K562 (cell line): ENCODE measurements at regions not wholly inside any gene's neighbourhood (a gene's known extent, or its start where the extent isn't known, plus 50 kb on each side); places are given as distances from the start of the nearest gene placed in this dataset.

Source experiments
- ATAC-seq: fragments of 200-7000 bp; cut with Tn5 transposase; 3 replicates; pipeline ENCODE4 v1.9.1; 2020; ENCODE audit warnings: moderate library complexity
- BruUV-seq: library from RNA; stranded (reverse); fragments of 400-500 nt; replicated peaks from 2 replicates; lab custom pipeline; 2021; lab: Mats Ljungman, UMichigan
- CTCF ChIA-PET: fragments of 300-600 bp; formaldehyde crosslinking; extraction: SDS; loops from one replicate; lab custom pipeline; 2021; ENCODE audit warnings: low intra/inter-chr PET ratio; lab: Yijun Ruan, JAX
- POLR2A ChIA-PET: fragments of 300-600, 350-650 bp; sonication (Branson Sonifier 250); formaldehyde crosslinking; extraction: SDS; loops from one replicate; lab custom pipeline; 2021; ENCODE audit warnings: antibody characterized with exemption, inconsistent platforms; lab: Yijun Ruan, JAX
- DNase-seq, 4 experiments: peaks; one replicate each; pipeline versions ENCODE4 v3.0.0 to v3.0.0-alpha.2; 2011 to 2018; ENCODE audit warnings: low spot score in 3 of 4, mixed read lengths in 3 of 4; ENCODE audit errors: extremely low read depth in 1 of 4
- FAIRE-seq: peaks from 2 replicates; lab custom pipeline; 2011; peaks lifted over from hg19 to GRCh38; lab: Jason Lieb, UNC
- H2AFZ ChIP-seq: 2 replicates; pipeline ENCODE4 v1.6.0; 2011; ENCODE audit warnings: low read depth, low read length, control low read depth, inconsistent platforms
- H3K27ac ChIP-seq: fragments of 200-600 bp; 3 replicates; pipeline ENCODE4 v1.8.0; 2011; ENCODE audit warnings: low read depth, mild to moderate bottlenecking, control low read depth, inconsistent platforms, low read length, moderate library complexity, mixed read lengths; ENCODE audit errors: extremely low read depth
- H3K27me3 ChIP-seq, 2 experiments: fragments of 300-600 bp in 1 of 2; 2 replicates in 1 of 2; 3 replicates in 1 of 2; pipeline versions ENCODE4 v1.6.0 to v1.8.0; 2011; ENCODE audit warnings: inconsistent platforms in 2 of 2, low read length in 2 of 2, mild to moderate bottlenecking in 1 of 2, mixed read lengths in 1 of 2, moderate library complexity in 1 of 2; ENCODE audit not compliant: control insufficient read depth in 2 of 2, insufficient read depth in 2 of 2
- H3K36me3 ChIP-seq: fragments of 300-600 bp; 3 replicates; pipeline ENCODE4 v1.8.0; 2011; ENCODE audit warnings: mild to moderate bottlenecking, low read length, inconsistent platforms; ENCODE audit not compliant: control insufficient read depth, insufficient read depth
- H3K4me1 ChIP-seq, 2 experiments: fragments of 200-600 bp in 1 of 2; replicated peaks in 1 of 2; 2 replicates in 1 of 2; 3 replicates in 1 of 2; pipeline versions ENCODE4 v1.5.1 to v1.8.0; 2011; ENCODE audit warnings: inconsistent platforms in 2 of 2, low read length in 2 of 2, mild to moderate bottlenecking in 1 of 2, mixed read lengths in 1 of 2, moderate library complexity in 1 of 2; ENCODE audit not compliant: control insufficient read depth in 2 of 2, insufficient read depth in 2 of 2
- H3K4me2 ChIP-seq: 2 replicates; pipeline ENCODE4 v1.6.1; 2011; ENCODE audit warnings: low read length, control low read depth, inconsistent platforms, mixed read lengths; ENCODE audit not compliant: insufficient read depth
- H3K4me3 ChIP-seq: fragments of 200-600 bp; sonication (generic), shearing (Covaris generic); 2 replicates; pipeline ENCODE4 v1.5.1; 2016; ENCODE audit warnings: control low read depth, inconsistent platforms
- H3K79me2 ChIP-seq: fragments of 200-600 bp; 3 replicates; pipeline ENCODE4 v1.8.0; 2011; ENCODE audit warnings: low read length, inconsistent platforms; ENCODE audit not compliant: control insufficient read depth, insufficient read depth
- H3K9ac ChIP-seq, 2 experiments: 2 replicates each; pipeline versions ENCODE4 v1.6.0 to v1.6.1; 2011; ENCODE audit warnings: low read depth in 2 of 2, low read length in 2 of 2, control low read depth in 1 of 2, inconsistent platforms in 1 of 2, mild to moderate bottlenecking in 1 of 2, mixed read lengths in 1 of 2; ENCODE audit not compliant: insufficient read depth in 1 of 2
- H3K9me1 ChIP-seq: one replicate; pipeline ENCODE4 v1.6.0; 2011; ENCODE audit warnings: inconsistent platforms, mild to moderate bottlenecking, low read length, moderate library complexity; ENCODE audit not compliant: control insufficient read depth, insufficient read depth
- H3K9me3 ChIP-seq: replicated peaks from 2 replicates; pipeline ENCODE4 v1.5.1; 2011; ENCODE audit warnings: low read depth, low read length, inconsistent platforms; ENCODE audit not compliant: control insufficient read depth, insufficient read depth
- H4K20me1 ChIP-seq: replicated peaks from 2 replicates; pipeline ENCODE4 v1.6.1; 2011; ENCODE audit warnings: low read length, inconsistent platforms, mixed read lengths; ENCODE audit not compliant: control insufficient read depth, insufficient read depth
- BMI1 ChIP-seq: fragments of 150-350 bp; IDR thresholded peaks from 2 replicates; pipeline ENCODE4 v1.6.1; 2014; ENCODE audit warnings: low read length
- ELK3 ChIP-seq: fragments of 450-650 bp; formaldehyde crosslinking; IDR thresholded peaks from 2 replicates; pipeline ENCODE4 v1.4.0; 2020; ENCODE audit warnings: mild to moderate bottlenecking
- FOXO4 ChIP-seq: fragments of 450-650 bp; formaldehyde crosslinking; IDR thresholded peaks from 2 replicates; pipeline ENCODE4 v1.4.0; 2020; ENCODE audit warnings: mild to moderate bottlenecking, moderate library complexity
- MECOM ChIP-seq: fragments of 250-450 bp; sonication (Bioruptor Pico); IDR thresholded peaks from 2 replicates; pipeline ENCODE4 v1.8.0; 2022; ENCODE audit warnings: inconsistent platforms
- NRF1 ChIP-seq, 2 experiments: fragments of 450-650 bp; IDR thresholded peaks in 1 of 2; conservative IDR thresholded peaks in 1 of 2; 2 replicates each; pipeline ENCODE4 v1.6.1; 2014; ENCODE audit warnings: mild to moderate bottlenecking in 2 of 2
- PHF20 ChIP-seq: fragments of 450-650 bp; IDR thresholded peaks from 2 replicates; pipeline ENCODE4 v1.6.1; 2018; ENCODE audit not compliant: partially characterized antibody
- RAD51 ChIP-seq: fragments of 450-650 bp; IDR thresholded peaks from 2 replicates; pipeline ENCODE4 v1.7.1; 2016; ENCODE audit warnings: low read depth, mild to moderate bottlenecking, borderline replicate concordance
- TAF1 ChIP-seq: IDR thresholded peaks from 2 replicates; pipeline ENCODE4 v1.6.1; 2011; ENCODE audit warnings: mild to moderate bottlenecking, low read length, moderate library complexity; ENCODE audit not compliant: insufficient read depth, control insufficient read depth, severe bottlenecking; ENCODE audit errors: extremely low read depth
- TCF15 ChIP-seq: fragments of 250-450 bp; sonication (Bioruptor Pico); IDR thresholded peaks from 2 replicates; pipeline ENCODE4 v1.8.0; 2022; ENCODE audit warnings: moderate library complexity, mild to moderate bottlenecking, inconsistent platforms
- TCF7L2 ChIP-seq: fragments of 150-350 bp; IDR thresholded peaks from 2 replicates; pipeline ENCODE4 v1.6.1; 2016; ENCODE audit warnings: low read depth, mild to moderate bottlenecking, low read length, moderate library complexity
- USF1 ChIP-seq: sonication (generic); formaldehyde crosslinking; IDR thresholded peaks from 2 replicates; pipeline ENCODE4 v1.9.0; 2022; ENCODE audit warnings: mild to moderate bottlenecking, missing genetic modification reagents
- ZKSCAN1 ChIP-seq: fragments of 150-350 bp; IDR thresholded peaks from 2 replicates; pipeline ENCODE4 v1.6.1; 2016; ENCODE audit warnings: low read depth, low read length
- ZNF280A ChIP-seq: fragments of 450-650 bp; IDR thresholded peaks from 2 replicates; pipeline ENCODE4 v1.6.1; 2018; ENCODE audit warnings: mild to moderate bottlenecking, low read depth; ENCODE audit not compliant: partially characterized antibody
- WGBS: fragments of 100-300 bp; shearing (Covaris generic); methylation state at CpG from one replicate; pipeline ENCODE4 v1.1.6; 2016; ENCODE audit warnings: low coverage, mixed read lengths; ENCODE audit not compliant: insufficient coverage; ENCODE audit errors: missing lambda C conversion rate; 5-methylcytosine and 5-hydroxymethylcytosine counted together
- in situ Hi-C: fragments of 300-500 bp; cut with MboI; formaldehyde crosslinking; loops from 4 replicates; pipeline ENCODE4 v1.15.0; 2018; ENCODE audit warnings: inconsistent platforms, mixed read lengths
- intact Hi-C: fragments of 100-400 bp; cut with micrococcal nuclease; formaldehyde crosslinking; loops from 2 replicates; pipeline ENCODE4 v1.14.2; 2022

- TF ChIP-seq ZNF280A (no peak), TCF7L2 (no peak), RAD51 (no peak)
Measured at GRCh38 chr1:29414086-29414485, 177.8 kb downstream of the PTPRU start (continued).

- DNase-seq (no peak), FAIRE-seq (no peak), ATAC-seq (no peak)
- Histone ChIP-seq H3K4me1 (no peaks in the 10 kb centered on the region), H3K79me2 (no peaks in the 10 kb centered on the region), H3K9me1 (no peaks in the 10 kb centered on the region), H3K27me3 (peaks cover 0 to 23% of the 10 kb centered on the region in 2 experiments; a peak in 2 of 5 replicates), H2AFZ (no peak overlapping the region), H3K9ac (no peak overlapping the region), H4K20me1 (peaks cover 10% of the 10 kb centered on the region), H3K27ac (no peak overlapping the region), H3K4me3 (no peak overlapping the region), H3K4me2 (no peak overlapping the region), H3K36me3 (no peaks in the 10 kb centered on the region), H3K9me3 (no peaks in the 10 kb centered on the region)
- BruUV-seq: no TSS peak
- ChIA-PET POLR2A (interaction anchor here (0.6 kb wide), 1 partner anchor 24 kb away, joined by 4 read pairs; no protein-coding TSS in a partner anchor), CTCF (no interaction called here)
- in situ Hi-C loops (no loop called here), intact Hi-C loops (loop anchor here (5.0 kb wide), 1 partner anchor 71 kb away; no protein-coding TSS in a partner anchor)
- TF ChIP-seq TCF15 (CRISPR knock-in tag) (no peak), FOXO4 (CRISPR knock-in tag) (no peak), MECOM (CRISPR knock-in tag) (no peak), USF1 (no peak), TAF1 (no peak), PHF20 (no peak), ELK3 (CRISPR knock-in tag) (no peak), NRF1 (conservative IDR thresholded peaks at IDR 0.05 in 1 of 2, IDR thresholded peaks at IDR 0.05 in 1 of 2) (no peak), ZKSCAN1 (no peak), BMI1 (no peak)
- 0% methylated on average over 10 of the region's 10 CpGs for WGBS
Measured at GRCh38 chr1:29413661-29414060, 177.3 kb downstream of the PTPRU start.
